ENCODE measurements at regions not wholly inside any gene's neighbourhood (a gene's known extent, or its start where the extent isn't known, plus 50 kb on each side); places are given as distances from the start of the nearest gene placed in this dataset.

- TF ChIP-seq CTCF (IDR thresholded peaks at IDR 0.05) (no peak), POLR2A (IDR thresholded peaks at IDR 0.05) (no peak)
These were observed 334.5 kb downstream of the GPAT3 start for GRCh38 chr4:83870328-83870950.
